Neuronal stem cell (in vitro differentiated cells): ENCODE measurements at regions not wholly inside any gene's neighbourhood (a gene's known extent, or its start where the extent isn't known, plus 50 kb on each side); places are given as distances from the start of the nearest gene placed in this dataset.

Experiments
- DNase-seq: peaks from one replicate; pipeline ENCODE4 v3.0.0-alpha.2; 2013; ENCODE audit warnings: low spot score
- H2AFZ ChIP-seq: one replicate; pipeline ENCODE4 v1.6.1; 2013; ENCODE audit warnings: mild to moderate bottlenecking, low read length, inconsistent platforms
- H2AK5ac ChIP-seq: 2 replicates; pipeline ENCODE4 v1.6.1; 2013; ENCODE audit warnings: low read depth, mild to moderate bottlenecking, inconsistent platforms, low read length, moderate library complexity, mixed read lengths
- H2BK120ac ChIP-seq: 2 replicates; pipeline ENCODE4 v1.6.1; 2013; ENCODE audit warnings: low read depth, mild to moderate bottlenecking, inconsistent platforms, low read length, moderate library complexity, mixed read lengths
- H2BK12ac ChIP-seq: one replicate; pipeline ENCODE4 v1.6.1; 2013; ENCODE audit warnings: low read length, inconsistent platforms
- H2BK15ac ChIP-seq: 2 replicates; pipeline ENCODE4 v1.6.1; 2013; ENCODE audit warnings: mild to moderate bottlenecking, low read length, inconsistent platforms, mixed read lengths
- H2BK5ac ChIP-seq: one replicate; pipeline ENCODE4 v1.6.1; 2013; ENCODE audit warnings: inconsistent platforms, mild to moderate bottlenecking, low read length, moderate library complexity
- H3K14ac ChIP-seq: one replicate; pipeline ENCODE4 v1.6.1; 2013; ENCODE audit warnings: low read length, inconsistent platforms
- H3K18ac ChIP-seq: 2 replicates; pipeline ENCODE4 v1.6.1; 2013; ENCODE audit warnings: low read length, inconsistent platforms
- H3K23ac ChIP-seq: 2 replicates; pipeline ENCODE4 v1.6.1; 2013; ENCODE audit warnings: low read depth, mild to moderate bottlenecking, mixed read lengths, low read length, inconsistent platforms; ENCODE audit not compliant: poor library complexity
- H3K27ac ChIP-seq: replicated peaks from 3 replicates; pipeline ENCODE4 v1.5.1; 2013; ENCODE audit warnings: low read length, inconsistent platforms
- H3K27me3 ChIP-seq, 3 experiments: 2 replicates each; pipeline ENCODE4 v1.6.1; 2013; ENCODE audit warnings: low read length in 3 of 3, mild to moderate bottlenecking in 2 of 3, inconsistent platforms in 1 of 3, low read depth in 1 of 3, mixed read lengths in 1 of 3, moderate library complexity in 1 of 3; ENCODE audit not compliant: control insufficient read depth in 3 of 3, insufficient read depth in 3 of 3
- H3K36me3 ChIP-seq, 2 donors: replicated peaks in 1 of 2; 2 replicates each; pipeline ENCODE4 v1.6.1; 2013; ENCODE audit warnings: low read length in 2 of 2; ENCODE audit not compliant: control insufficient read depth in 2 of 2, insufficient read depth in 2 of 2
- H3K4ac ChIP-seq: 2 replicates; pipeline ENCODE4 v1.6.1; 2013; ENCODE audit warnings: inconsistent platforms, mild to moderate bottlenecking, low read length, moderate library complexity
- H3K4me1 ChIP-seq, 2 donors: 1 replicate in 1 of 2; 2 replicates in 1 of 2; pipeline ENCODE4 v1.6.1; 2013; ENCODE audit warnings: low read length in 2 of 2, low read depth in 1 of 2; ENCODE audit not compliant: control insufficient read depth in 2 of 2, insufficient read depth in 1 of 2
- H3K4me2 ChIP-seq: one replicate; pipeline ENCODE4 v1.6.1; 2013; ENCODE audit warnings: mild to moderate bottlenecking, low read length, inconsistent platforms; ENCODE audit not compliant: insufficient read depth, poor library complexity, severe bottlenecking
- H3K4me3 ChIP-seq, 2 donors: 2 replicates each; pipeline ENCODE4 v1.5.1; 2013; ENCODE audit warnings: low read length in 2 of 2, mild to moderate bottlenecking in 2 of 2, inconsistent platforms in 1 of 2, moderate library complexity in 1 of 2
- H3K79me1 ChIP-seq: one replicate; pipeline ENCODE4 v1.6.1; 2013; ENCODE audit warnings: low read depth, mild to moderate bottlenecking, inconsistent platforms, low read length, moderate library complexity
- H3K9ac ChIP-seq: one replicate; pipeline ENCODE4 v1.6.1; 2013; ENCODE audit warnings: mild to moderate bottlenecking, low read depth, low read length, inconsistent platforms; ENCODE audit not compliant: poor library complexity
- H3K9me3 ChIP-seq, 2 donors: replicated peaks in 1 of 2; 2 replicates each; pipeline versions ENCODE3 to v1.6.1; 2013; ENCODE audit warnings: low read length in 2 of 2, mild to moderate bottlenecking in 2 of 2, inconsistent platforms in 1 of 2, low read depth in 1 of 2, mixed read lengths in 1 of 2, moderate library complexity in 1 of 2; ENCODE audit not compliant: control insufficient read depth in 2 of 2, insufficient read depth in 1 of 2
- H4K8ac ChIP-seq: one replicate; pipeline ENCODE4 v1.6.1; 2013; ENCODE audit warnings: low read depth, mild to moderate bottlenecking, inconsistent platforms, low read length, moderate library complexity
- H4K91ac ChIP-seq: one replicate; pipeline ENCODE4 v1.6.1; 2013; ENCODE audit warnings: low read length, low read depth, mild to moderate bottlenecking, inconsistent platforms; ENCODE audit not compliant: poor library complexity
- WGBS, 2 donors: extraction: QIAGEN DNeasy Blood & Tissue Kit; methylation state at CpG; one replicate each; pipeline ENCODE4 v1.1.7; 2013; ENCODE audit warnings: missing lambda C conversion rate in 2 of 2, mixed read lengths in 1 of 2; ENCODE audit not compliant: insufficient read length in 2 of 2, insufficient replicate concordance in 1 of 2; ENCODE audit errors: extremely low coverage in 2 of 2; 5-methylcytosine and 5-hydroxymethylcytosine counted together

GRCh38 chr2:161063157-161063945, 96.9 kb upstream of the TANK start:
- no peaks in the 10 kb centered on the region for H3K79me1 ChIP-seq
- H3K9ac ChIP-seq = no peak overlapping the region
- H3K9me3 ChIP-seq = no peaks in the 10 kb centered on the region
- no peak overlapping the region for H3K23ac ChIP-seq
- H3K27me3 ChIP-seq = peaks cover 0 to 5% (median 0%) of the 10 kb centered on the region in 3 experiments
- no peak overlapping the region for H3K4me3 ChIP-seq
- no peak overlapping the region for H2BK12ac ChIP-seq
- H3K27ac ChIP-seq = no peak overlapping the region
- DNase-seq = peak; percentile 71
- H4K8ac ChIP-seq = no peak overlapping the region
- H3K36me3 ChIP-seq = no peaks in the 10 kb centered on the region
- H2BK5ac ChIP-seq = no peak overlapping the region
- H3K4me1 ChIP-seq = peaks cover 0 to 7% of the 10 kb centered on the region in 2 donors
- no peak overlapping the region for H2BK15ac ChIP-seq
- H3K4ac ChIP-seq = no peak overlapping the region
- no CpG with 5 or more reads among the region's 8 CpGs for WGBS, 2 donors
- H3K14ac ChIP-seq = no peak overlapping the region
- no peak overlapping the region for H3K18ac ChIP-seq
- H2BK120ac ChIP-seq = no peak overlapping the region
- no peak overlapping the region for H3K4me2 ChIP-seq
- no peak overlapping the region for H4K91ac ChIP-seq
- H2AFZ ChIP-seq = peak overlapping the region; percentile 60
- H2AK5ac ChIP-seq = no peak overlapping the region

- Histone ChIP-seq H2BK120ac (no peak overlapping the region), H2AK5ac (no peak overlapping the region), H3K4me1 (peaks cover 0 to 7% of the 10 kb centered on the region in 2 donors), H3K79me1 (no peaks in the 10 kb centered on the region), H3K4me3 (no peak overlapping the region), H3K36me3 (no peaks in the 10 kb centered on the region), H3K4ac (no peak overlapping the region), H2BK15ac (no peak overlapping the region), H3K9ac (no peak overlapping the region), H3K27me3 (peaks cover 0 to 4% (median 0%) of the 10 kb centered on the region in 3 experiments), H3K9me3 (no peaks in the 10 kb centered on the region), H2BK5ac (no peak overlapping the region), H3K18ac (no peak overlapping the region), H2BK12ac (no peak overlapping the region), H3K23ac (no peak overlapping the region), H3K27ac (no peak overlapping the region), H3K4me2 (no peak overlapping the region), H3K14ac (no peak overlapping the region), H4K8ac (no peak overlapping the region), H2AFZ (peak overlapping the region; percentile 60), H4K91ac (no peak overlapping the region)
- DNase-seq = no peak
- WGBS, 2 donors = no CpG with 5 or more reads among the region's 2 CpGs
Measured at GRCh38 chr2:161063946-161064306, 96.3 kb upstream of the TANK start.

GRCh38 chr2:161067846-161068350, 92.3 kb upstream of the TANK start:
- WGBS, 2 donors = no CpG with 5 or more reads among the region's 3 CpGs

GRCh38 chr2:161068670-161069069, 91.6 kb upstream of the TANK start:
- Histone ChIP-seq H4K91ac (no peak overlapping the region), H3K79me1 (no peaks in the 10 kb centered on the region), H3K4ac (no peak overlapping the region), H2AK5ac (no peak overlapping the region), H2BK120ac (no peak overlapping the region), H3K18ac (no peak overlapping the region), H2BK12ac (no peak overlapping the region), H2BK15ac (no peak overlapping the region), H2AFZ (no peak overlapping the region), H3K4me1 (no peaks in the 10 kb centered on the region), H3K27me3 (no peaks in the 10 kb centered on the region), H3K36me3 (no peaks in the 10 kb centered on the region), H3K9me3 (no peaks in the 10 kb centered on the region), H3K23ac (no peak overlapping the region), H3K9ac (no peak overlapping the region), H2BK5ac (no peak overlapping the region), H3K4me3 (no peak overlapping the region), H3K27ac (no peak overlapping the region), H3K4me2 (no peak overlapping the region), H3K14ac (no peak overlapping the region), H4K8ac (no peak overlapping the region)
- WGBS, 2 donors = no CpG with 5 or more reads among the region's 1 CpG
- DNase-seq = no peak

More at GRCh38 chr2:161067846-161068350, 92.3 kb upstream of the TANK start:
- no peak overlapping the region for H2AFZ ChIP-seq
- peaks cover 0 to 6% of the 10 kb centered on the region in 2 donors for H3K4me1 ChIP-seq
- no peaks in the 10 kb centered on the region for H3K9me3 ChIP-seq
- H3K4ac ChIP-seq = no peak overlapping the region
- H2AK5ac ChIP-seq = no peak overlapping the region
- H4K8ac ChIP-seq = no peak overlapping the region
- no peak overlapping the region for H3K27ac ChIP-seq
- H3K18ac ChIP-seq = no peak overlapping the region
- H3K4me2 ChIP-seq = no peak overlapping the region
- no peak overlapping the region for H2BK15ac ChIP-seq
- no peaks in the 10 kb centered on the region for H3K27me3 ChIP-seq
- no peak overlapping the region for H3K23ac ChIP-seq
- no peaks in the 10 kb centered on the region for H3K79me1 ChIP-seq
- no peak overlapping the region for H2BK12ac ChIP-seq
- no peak overlapping the region for H3K9ac ChIP-seq
- H3K4me3 ChIP-seq = no peak overlapping the region
- H3K36me3 ChIP-seq = no peaks in the 10 kb centered on the region
- no peak for DNase-seq
- no peak overlapping the region for H2BK120ac ChIP-seq
- H4K91ac ChIP-seq = no peak overlapping the region
- H2BK5ac ChIP-seq = no peak overlapping the region
- H3K14ac ChIP-seq = no peak overlapping the region
